IMR-90 (cell line): ENCODE measurements at regions not wholly inside any gene's neighbourhood (a gene's known extent, or its start where the extent isn't known, plus 50 kb on each side); places are given as distances from the start of the nearest gene placed in this dataset.

ENCODE experiments used
- ATAC-seq: fragments of 200-7000 bp; cut with Tn5 transposase; 2 replicates; pipeline ENCODE4 v1.9.1; 2020; ENCODE audit warnings: low read depth, mild to moderate bottlenecking, moderate library complexity
- BruUV-seq: library from RNA; stranded (reverse); fragments of 400-500 nt; replicated peaks from 2 replicates; lab custom pipeline; 2021; lab: Mats Ljungman, UMichigan
- CTCF ChIA-PET: fragments of 300-600 bp; formaldehyde crosslinking; extraction: SDS; loops from one replicate; lab custom pipeline; 2021; ENCODE audit warnings: antibody characterized with exemption; lab: Yijun Ruan, JAX
- POLR2A ChIA-PET: fragments of 300-600 bp; sonication (Branson Sonifier 250); formaldehyde crosslinking; loops from one replicate; lab custom pipeline; 2022; ENCODE audit warnings: antibody characterized with exemption; ENCODE audit not compliant: unreplicated experiment; lab: Charles Lee
- DNase-seq: peaks from one replicate; pipeline ENCODE4 v3.0.0; 2013
- H2AFZ ChIP-seq: replicated peaks from 2 replicates; pipeline ENCODE3; 2013; ENCODE audit warnings: low read length, mild to moderate bottlenecking; ENCODE audit not compliant: poor library complexity
- H2AK5ac ChIP-seq: 2 replicates; pipeline ENCODE4 v1.6.1; 2013; ENCODE audit warnings: low read depth, low read length, inconsistent platforms
- H2AK9ac ChIP-seq: replicated peaks from 2 replicates; pipeline ENCODE3; 2013; ENCODE audit warnings: mild to moderate bottlenecking, low read depth, low read length, moderate library complexity; ENCODE audit not compliant: poor library complexity
- H2BK120ac ChIP-seq: 2 replicates; pipeline ENCODE4 v1.6.1; 2013; ENCODE audit warnings: low read depth, low read length, inconsistent platforms
- H2BK15ac ChIP-seq: 3 replicates; pipeline ENCODE4 v1.6.1; 2013; ENCODE audit warnings: low read depth, low read length, inconsistent platforms
- H2BK20ac ChIP-seq: 2 replicates; pipeline ENCODE4 v1.6.1; 2013; ENCODE audit warnings: low read depth, mild to moderate bottlenecking, inconsistent platforms, low read length, moderate library complexity
- H2BK5ac ChIP-seq: 2 replicates; pipeline ENCODE4 v1.6.1; 2013; ENCODE audit warnings: mild to moderate bottlenecking, low read depth, low read length, inconsistent platforms; ENCODE audit not compliant: poor library complexity, severe bottlenecking
- H3K14ac ChIP-seq: replicated peaks from 2 replicates; pipeline ENCODE4 v1.6.1; 2013; ENCODE audit warnings: low read depth, low read length, inconsistent platforms
- H3K18ac ChIP-seq: 2 replicates; pipeline ENCODE4 v1.6.1; 2013; ENCODE audit warnings: low read depth, low read length, control low read depth
- H3K23ac ChIP-seq: 2 replicates; pipeline ENCODE4 v1.6.1; 2013; ENCODE audit warnings: low read depth, low read length, inconsistent platforms
- H3K27ac ChIP-seq: 2 replicates; pipeline ENCODE4 v1.5.1; 2013; ENCODE audit warnings: mild to moderate bottlenecking, control low read depth, low read length; ENCODE audit not compliant: insufficient read depth
- H3K27me3 ChIP-seq: 2 replicates; pipeline ENCODE4 v1.6.1; 2013; ENCODE audit warnings: low read length; ENCODE audit not compliant: control insufficient read depth, insufficient read depth
- H3K36me3 ChIP-seq: 2 replicates; pipeline ENCODE4 v1.6.1; 2013; ENCODE audit warnings: low read length, mixed read lengths; ENCODE audit not compliant: control insufficient read depth, insufficient read depth
- H3K4ac ChIP-seq: 2 replicates; pipeline ENCODE4 v1.6.1; 2013; ENCODE audit warnings: low read depth, low read length, inconsistent platforms
- H3K4me1 ChIP-seq: 2 replicates; pipeline ENCODE4 v1.6.1; 2013; ENCODE audit warnings: low read length, mixed read lengths; ENCODE audit not compliant: control insufficient read depth, insufficient read depth
- H3K4me2 ChIP-seq: 2 replicates; pipeline ENCODE4 v1.6.1; 2013; ENCODE audit warnings: low read depth, mild to moderate bottlenecking, control low read depth, low read length, moderate library complexity
- H3K4me3 ChIP-seq: 2 replicates; pipeline ENCODE4 v1.5.1; 2013; ENCODE audit warnings: low read depth, mild to moderate bottlenecking, control low read depth, low read length, moderate library complexity; ENCODE audit not compliant: insufficient read depth
- H3K56ac ChIP-seq: 2 replicates; pipeline ENCODE4 v1.6.1; 2013; ENCODE audit warnings: low read length, inconsistent platforms; ENCODE audit not compliant: insufficient read depth; ENCODE audit errors: extremely low read depth
- H3K79me1 ChIP-seq, 2 experiments: 2 replicates each; pipeline ENCODE4 v1.6.1; 2013; ENCODE audit warnings: low read length in 2 of 2, inconsistent platforms in 1 of 2, low read depth in 1 of 2
- H3K9ac ChIP-seq: 2 replicates; pipeline ENCODE4 v1.6.1; 2013; ENCODE audit warnings: low read depth, low read length, control low read depth
- H3K9me1 ChIP-seq: 2 replicates; pipeline ENCODE4 v1.6.1; 2013; ENCODE audit warnings: low read length, inconsistent platforms; ENCODE audit not compliant: insufficient read depth
- H3K9me3 ChIP-seq: 2 replicates; pipeline ENCODE4 v1.6.1; 2013; ENCODE audit warnings: low read length; ENCODE audit not compliant: control insufficient read depth, insufficient read depth
- H4K20me1 ChIP-seq: 2 replicates; pipeline ENCODE4 v1.6.1; 2013; ENCODE audit warnings: low read length, inconsistent platforms; ENCODE audit not compliant: insufficient read depth
- H4K5ac ChIP-seq: 2 replicates; pipeline ENCODE4 v1.6.1; 2013; ENCODE audit warnings: mild to moderate bottlenecking, low read depth, low read length, control low read depth
- H4K8ac ChIP-seq, 2 experiments: 2 replicates each; pipeline ENCODE4 v1.6.1; 2013; ENCODE audit warnings: low read depth in 2 of 2, low read length in 2 of 2, control low read depth in 1 of 2, inconsistent platforms in 1 of 2
- H4K91ac ChIP-seq: 2 replicates; pipeline ENCODE4 v1.6.1; 2013; ENCODE audit warnings: low read depth, low read length, inconsistent platforms; ENCODE audit not compliant: insufficient read depth
- BHLHE40 ChIP-seq: fragments of 150-350 bp; IDR thresholded peaks from 2 replicates; pipeline ENCODE4 v1.6.1; 2016; ENCODE audit warnings: mild to moderate bottlenecking, low read depth, low read length
- CEBPB ChIP-seq: IDR thresholded peaks from 2 replicates; pipeline ENCODE4 v1.6.1; 2012; ENCODE audit warnings: low read depth, low read length, improper control_type of control experiment
- CHD1 ChIP-seq: IDR thresholded peaks from 2 replicates; pipeline ENCODE4 v1.6.1; 2012; ENCODE audit warnings: low read depth, low read length, improper control_type of control experiment
- CTCF ChIP-seq: conservative IDR thresholded peaks from 2 replicates; pipeline ENCODE4 v1.5.1; 2012; ENCODE audit warnings: mild to moderate bottlenecking, low read depth, low read length, improper control_type of control experiment
- ELK1 ChIP-seq: fragments of 150-350 bp; IDR thresholded peaks from 2 replicates; pipeline ENCODE4 v1.6.1; 2016; ENCODE audit warnings: low read depth, mild to moderate bottlenecking, low read length, moderate library complexity, borderline replicate concordance
- FOS ChIP-seq: fragments of 150-350 bp; IDR thresholded peaks from 2 replicates; pipeline ENCODE4 v1.6.1; 2016; ENCODE audit warnings: low read depth, low read length
- MAFK ChIP-seq: IDR thresholded peaks from 2 replicates; pipeline ENCODE4 v1.6.1; 2012; ENCODE audit warnings: low read depth, low read length, improper control_type of control experiment
- MAZ ChIP-seq: IDR thresholded peaks from 2 replicates; pipeline ENCODE4 v1.6.1; 2012; ENCODE audit warnings: low read depth, mild to moderate bottlenecking, low read length, improper control_type of control experiment, moderate library complexity, borderline replicate concordance
- MXI1 ChIP-seq: IDR thresholded peaks from 2 replicates; pipeline ENCODE4 v1.6.1; 2012; ENCODE audit warnings: low read depth, mild to moderate bottlenecking, low read length, moderate library complexity, borderline replicate concordance
- NFE2L2 ChIP-seq: fragments of 150-350 bp; IDR thresholded peaks from 2 replicates; pipeline ENCODE4 v1.6.1; 2016; ENCODE audit warnings: low read depth, mild to moderate bottlenecking, low read length
- POLR2A ChIP-seq: IDR thresholded peaks from 2 replicates; pipeline ENCODE4 v1.6.1; 2012; ENCODE audit warnings: mild to moderate bottlenecking, low read depth, low read length
- RAD21 ChIP-seq: IDR thresholded peaks from 2 replicates; pipeline ENCODE4 v1.6.1; 2012; ENCODE audit warnings: low read length, improper control_type of control experiment
- RCOR1 ChIP-seq: IDR thresholded peaks from 2 replicates; pipeline ENCODE4 v1.6.1; 2012; ENCODE audit warnings: mild to moderate bottlenecking, low read length, improper control_type of control experiment; ENCODE audit not compliant: insufficient replicate concordance
- RFX5 ChIP-seq: IDR thresholded peaks from 2 replicates; pipeline ENCODE4 v1.8.0; 2012; ENCODE audit warnings: low read depth, mild to moderate bottlenecking, low read length, moderate library complexity
- SMC3 ChIP-seq: fragments of 150-350 bp; IDR thresholded peaks from 2 replicates; pipeline ENCODE4 v1.6.1; 2016; ENCODE audit warnings: low read depth, mild to moderate bottlenecking, antibody characterized with exemption, low read length, moderate library complexity
- USF2 ChIP-seq: fragments of 150-350 bp; IDR thresholded peaks from 2 replicates; pipeline ENCODE4 v1.6.1; 2017; ENCODE audit warnings: mild to moderate bottlenecking, antibody characterized with exemption, low read length, low read depth
- WGBS, 2 experiments: methylation state at CpG; one replicate each; pipeline versions ENCODE4 v1.1.5 to v1.1.7; 2013; ENCODE audit warnings: missing lambda C conversion rate in 2 of 2; ENCODE audit not compliant: insufficient read length in 1 of 2; ENCODE audit errors: extremely low coverage in 2 of 2; 5-methylcytosine and 5-hydroxymethylcytosine counted together
- dilution Hi-C: fragments of 300-500 bp; cut with HindIII; formaldehyde crosslinking; loops from one replicate; pipeline ENCODE4 v1.14.3; 2018; ENCODE audit warnings: low sequenced_read_pairs; ENCODE audit not compliant: unreplicated experiment
- in situ Hi-C: fragments of 300-500 bp; cut with MboI; formaldehyde crosslinking; loops from 3 replicates; pipeline ENCODE4 v1.14.3; 2019; ENCODE audit warnings: low sequenced_read_pairs, inconsistent platforms, mixed read lengths
- intact Hi-C: fragments of 100-400 bp; cut with micrococcal nuclease; formaldehyde crosslinking; loops from 2 replicates; pipeline ENCODE4 v1.10.0; 2022

- no peaks in the 10 kb centered on the region for H4K20me1 ChIP-seq
- no peak overlapping the region for H2BK20ac ChIP-seq
- no peak for TF ChIP-seq RAD21
- TF ChIP-seq MAFK: no peak
- TF ChIP-seq MAZ: no peak
- TF ChIP-seq CEBPB: no peak
- no peak for TF ChIP-seq RCOR1
- TF ChIP-seq RFX5: no peak
- TF ChIP-seq POLR2A: no peak
- no peak for TF ChIP-seq CHD1
- no peak for TF ChIP-seq NFE2L2
- TF ChIP-seq FOS: no peak
- TF ChIP-seq CTCF: no peak
- no peak for TF ChIP-seq ELK1
- no peak for TF ChIP-seq BHLHE40
- TF ChIP-seq MXI1: no peak
- TF ChIP-seq SMC3: no peak
- no peak for TF ChIP-seq USF2
- CTCF ChIA-PET: no interaction called here
- no peak overlapping the region for H4K8ac ChIP-seq
- no peak overlapping the region for H2BK5ac ChIP-seq
- no peak overlapping the region for H3K56ac ChIP-seq
- no peak overlapping the region for H2AK5ac ChIP-seq
- intact Hi-C loops: no loop called here
- DNase-seq (no peak), ATAC-seq (no peak)
- H3K14ac ChIP-seq: no peak overlapping the region
- no TSS peak for BruUV-seq
- H3K27ac ChIP-seq: no peak overlapping the region
- H3K36me3 ChIP-seq: no peaks in the 10 kb centered on the region
- no peak overlapping the region for H3K4ac ChIP-seq
- H3K9ac ChIP-seq: no peak overlapping the region
- H3K4me3 ChIP-seq: no peak overlapping the region
- no CpG with 5 or more reads among the region's 5 CpGs for WGBS, 2 experiments
- dilution Hi-C loops: no loop called here
- H3K27me3 ChIP-seq: peaks cover 27% of the 10 kb centered on the region
- no peak overlapping the region for H3K4me2 ChIP-seq
- no peak overlapping the region for H3K18ac ChIP-seq
- no peaks in the 10 kb centered on the region for H3K9me1 ChIP-seq
- H4K5ac ChIP-seq: no peak overlapping the region
- H3K79me1 ChIP-seq: no peaks in the 10 kb centered on the region
- H4K91ac ChIP-seq: no peak overlapping the region
- no peak overlapping the region for H2BK120ac ChIP-seq
- POLR2A ChIA-PET: no interaction called here
- H2BK15ac ChIP-seq: no peak overlapping the region
- H3K23ac ChIP-seq: no peak overlapping the region
- no peaks in the 10 kb centered on the region for H3K9me3 ChIP-seq
- H2AK9ac ChIP-seq: no peak overlapping the region
- no peak overlapping the region for H2AFZ ChIP-seq
- H3K4me1 ChIP-seq: no peaks in the 10 kb centered on the region
- in situ Hi-C loops: no loop called here
These were observed 298.5 kb downstream of the OMA1 start for GRCh38 chr1:58248072-58248471.
